Lower leg skin (tissue), 4 donors: ENCODE measurements at regions not wholly inside any gene's neighbourhood (a gene's known extent, or its start where the extent isn't known, plus 50 kb on each side); places are given as distances from the start of the nearest gene placed in this dataset.
"Not testable (repeated sequence)": the region's sequence is repeated elsewhere in the genome, so short reads cannot be mapped to it uniquely, and the experiment has no call there.

Source experiments
- DNase-seq, 2 donors: peaks; one replicate each; pipeline ENCODE4 v3.0.0-alpha.2; 2019; ENCODE audit warnings: low spot score in 2 of 2
- H3K4me3 ChIP-seq: fragments of 200-600 bp; sonication (generic); 2 replicates; pipeline ENCODE4 v1.5.1; 2017; ENCODE audit warnings: mild to moderate bottlenecking, low read depth; ENCODE audit not compliant: poor library complexity, severe bottlenecking
- CTCF ChIP-seq, 3 donors: fragments of 450-650 bp; IDR thresholded peaks; one replicate each; pipeline ENCODE4 v1.5.1; 2016; ENCODE audit warnings: antibody characterized with exemption in 3 of 3, mild to moderate bottlenecking in 3 of 3, moderate library complexity in 2 of 3
- POLR2A ChIP-seq, 2 donors: fragments of 450-650 bp; IDR thresholded peaks; one replicate each; pipeline ENCODE4 v1.6.1; 2016 to 2017; ENCODE audit warnings: antibody characterized with exemption in 2 of 2, mild to moderate bottlenecking in 1 of 2, moderate library complexity in 1 of 2
- WGBS, 2 donors: methylation state at CpG; one replicate each; pipeline ENCODE4 v1.1.5; 2018; 5-methylcytosine and 5-hydroxymethylcytosine counted together
- intact Hi-C: fragments of 100-400 bp; cut with DNase I; formaldehyde crosslinking; loops from one replicate; pipeline ENCODE4 v1.15.0; 2023; ENCODE audit warnings: low total_unique reads

GRCh38 chr5:173682313-173682712, 65.9 kb upstream of the BOD1 start:
- H3K4me3 ChIP-seq, result no peak overlapping the region
- intact Hi-C loops, result no loop called here
- no peak for DNase-seq
- TF ChIP-seq POLR2A (IDR thresholded peaks at IDR 0.05), result no peak
- TF ChIP-seq CTCF (IDR thresholded peaks at IDR 0.05), result no peak
- 81 to 84% methylated on average over 2 of the region's 2 CpGs for WGBS, 2 donors

- DNase-seq, intact Hi-C loops, H3K4me3 ChIP-seq: not testable (repeated sequence)
- 84 to 89% methylated on average over 5 of the region's 5 CpGs for WGBS, 2 donors
These were observed 68.1 kb upstream of the BOD1 start for GRCh38 chr5:173684535-173684934.

- intact Hi-C loops, result no loop called here
- TF ChIP-seq CTCF (IDR thresholded peaks at IDR 0.05) (no peak), POLR2A (IDR thresholded peaks at IDR 0.05) (no peak)
- DNase-seq, result no peak
- 72 to 81% methylated on average over 4 of the region's 4 CpGs for WGBS, 2 donors
- no peak overlapping the region for H3K4me3 ChIP-seq
These were observed 70.5 kb upstream of the BOD1 start for GRCh38 chr5:173686950-173687349.

- H3K4me3 ChIP-seq, result no peak overlapping the region
- intact Hi-C loops, result no loop called here
- 58 to 83% methylated on average over 3 of the region's 3 CpGs for WGBS, 2 donors
- TF ChIP-seq POLR2A (IDR thresholded peaks at IDR 0.05), result no peak
- DNase-seq, result no peak
These were observed 72.3 kb upstream of the BOD1 start for GRCh38 chr5:173688703-173689102.

GRCh38 chr5:173689171-173689736, 72.8 kb upstream of the BOD1 start:
- DNase-seq, result no peak

GRCh38 chr5:173689737-173690360, 73.4 kb upstream of the BOD1 start:
- intact Hi-C loops, result no loop called here
- DNase-seq, result no peak
- 39 to 45% methylated on average over 12 of the region's 12 CpGs for WGBS, 2 donors
- TF ChIP-seq CTCF (IDR thresholded peaks at IDR 0.05) (no peak), POLR2A (IDR thresholded peaks at IDR 0.05) (no peak)
- H3K4me3 ChIP-seq, result no peak overlapping the region

More at GRCh38 chr5:173689171-173689736, 72.8 kb upstream of the BOD1 start:
- no peak overlapping the region for H3K4me3 ChIP-seq
- WGBS, 2 donors, result 61 to 65% methylated on average over 7 of the region's 7 CpGs
- intact Hi-C loops, result no loop called here
- no peak for TF ChIP-seq CTCF (IDR thresholded peaks at IDR 0.05)
- TF ChIP-seq POLR2A (IDR thresholded peaks at IDR 0.05), result no peak

GRCh38 chr5:173691931-173692330, 75.5 kb upstream of the BOD1 start:
- intact Hi-C loops, result no loop called here
- DNase-seq, result no peak
- TF ChIP-seq CTCF (IDR thresholded peaks at IDR 0.05) (no peak), POLR2A (IDR thresholded peaks at IDR 0.05) (no peak)
- H3K4me3 ChIP-seq, result no peak overlapping the region
